ENCODE measurements at regions not wholly inside any gene's neighbourhood (a gene's known extent, or its start where the extent isn't known, plus 50 kb on each side); places are given as distances from the start of the nearest gene placed in this dataset.

DNA sequence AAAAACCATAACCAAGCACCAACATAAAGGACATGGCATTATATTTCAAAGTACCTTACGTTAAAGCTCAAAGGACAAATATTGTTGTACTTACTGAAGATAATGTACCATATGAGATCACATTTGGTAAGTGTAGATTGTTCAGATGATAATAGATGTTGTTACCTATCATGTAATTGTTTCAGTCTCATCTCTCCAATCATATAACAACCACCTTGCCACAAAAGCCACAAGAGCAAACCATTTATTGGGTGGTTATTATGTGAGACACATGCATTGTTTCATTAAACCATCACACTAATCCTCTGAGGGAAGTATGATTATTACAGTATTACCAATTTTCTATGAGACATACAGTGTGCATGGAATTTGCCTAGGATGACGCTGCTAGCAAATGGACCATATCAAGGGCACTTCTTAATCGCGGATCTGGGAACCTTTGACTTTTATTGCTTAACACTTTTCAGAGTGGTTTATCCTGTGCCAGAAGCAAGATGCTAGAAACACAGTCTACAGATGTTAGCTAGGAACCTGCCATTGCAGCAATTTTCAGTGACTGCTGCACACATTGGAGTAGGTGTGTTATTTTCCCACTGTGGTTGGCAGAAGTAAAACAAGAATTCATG lies 149.8 kb upstream of the AKIRIN2 start:
- TF ChIP-seq, protein P1, sequence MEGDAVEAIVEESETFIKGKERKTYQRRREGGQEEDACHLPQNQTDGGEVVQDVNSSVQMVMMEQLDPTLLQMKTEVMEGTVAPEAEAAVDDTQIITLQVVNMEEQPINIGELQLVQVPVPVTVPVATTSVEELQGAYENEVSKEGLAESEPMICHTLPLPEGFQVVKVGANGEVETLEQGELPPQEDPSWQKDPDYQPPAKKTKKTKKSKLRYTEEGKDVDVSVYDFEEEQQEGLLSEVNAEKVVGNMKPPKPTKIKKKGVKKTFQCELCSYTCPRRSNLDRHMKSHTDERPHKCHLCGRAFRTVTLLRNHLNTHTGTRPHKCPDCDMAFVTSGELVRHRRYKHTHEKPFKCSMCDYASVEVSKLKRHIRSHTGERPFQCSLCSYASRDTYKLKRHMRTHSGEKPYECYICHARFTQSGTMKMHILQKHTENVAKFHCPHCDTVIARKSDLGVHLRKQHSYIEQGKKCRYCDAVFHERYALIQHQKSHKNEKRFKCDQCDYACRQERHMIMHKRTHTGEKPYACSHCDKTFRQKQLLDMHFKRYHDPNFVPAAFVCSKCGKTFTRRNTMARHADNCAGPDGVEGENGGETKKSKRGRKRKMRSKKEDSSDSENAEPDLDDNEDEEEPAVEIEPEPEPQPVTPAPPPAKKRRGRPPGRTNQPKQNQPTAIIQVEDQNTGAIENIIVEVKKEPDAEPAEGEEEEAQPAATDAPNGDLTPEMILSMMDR (IDR thresholded peaks at IDR 0.05; ENCODE audit: poor library complexity, severe bottlenecking) = no peak
- TF ChIP-seq RAD21 (conservative IDR thresholded peaks at IDR 0.05) (no peak), EZH2 (IDR thresholded peaks at IDR 0.05; ENCODE audit: borderline replicate concordance, insufficient read depth, low read length, poor library complexity, severe bottlenecking) (no peak)

Data from neural cell (in vitro differentiated cells).